ENCODE measurements at regions not wholly inside any gene's neighbourhood (a gene's known extent, or its start where the extent isn't known, plus 50 kb on each side); places are given as distances from the start of the nearest gene placed in this dataset.

GRCh38 chr14:28264306-28264705, 502.3 kb upstream of the FOXG1 start:
- BruUV-seq (replicated peaks), result no TSS peak
- intact Hi-C loops (cut with micrococcal nuclease; ENCODE audit: unreplicated experiment), result no loop called here

DNA sequence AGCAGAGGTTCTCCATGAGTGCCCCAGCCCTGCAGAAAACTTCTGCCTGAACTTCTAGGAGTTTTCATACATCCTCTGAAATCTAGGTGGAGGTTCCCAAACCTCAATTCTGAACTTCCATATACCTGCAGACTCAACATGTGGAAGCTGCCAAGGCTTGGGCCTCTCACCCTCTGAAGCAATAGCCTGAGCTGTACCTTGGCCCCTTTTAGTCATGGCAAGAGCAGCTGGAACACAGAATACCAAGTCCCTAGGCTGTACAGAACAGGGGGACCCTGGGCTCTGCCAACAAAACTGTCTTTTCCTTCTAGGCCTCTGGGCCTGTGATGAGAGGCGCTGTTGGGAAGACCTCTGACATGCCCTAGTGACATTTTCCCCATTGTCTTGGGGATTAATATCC, 494.3 kb upstream of the FOXG1 start:
- intact Hi-C loops (cut with micrococcal nuclease; ENCODE audit: unreplicated experiment) (no loop called here), in situ Hi-C loops (cut with HindIII; ENCODE audit: low pct_unique_long_range_greater_than_20kb, low sequenced_read_pairs) (no loop called here)
- DNase-seq (ENCODE audit: low read depth, low spot score) (no peak), ATAC-seq (no peak)
- H3K4me1 ChIP-seq (ENCODE audit: control insufficient read depth, insufficient read depth, low read length), result no peaks in the 10 kb centered on the region
- ChIA-PET CTCF (no interaction called here), POLR2A (no interaction called here)
- H3K27ac ChIP-seq (ENCODE audit: low read length), result no peak overlapping the region
- TF ChIP-seq CTCF (IDR thresholded peaks at IDR 0.05) (no peak), REST (IDR thresholded peaks at IDR 0.05; ENCODE audit: insufficient read depth in 1 of 2, low read depth in 2 of 2, low read length in 1 of 2) (no peak), POLR2AphosphoS5 (IDR thresholded peaks at IDR 0.05; ENCODE audit: low read depth, low read length) (no peak), TCF7L2 (IDR thresholded peaks at IDR 0.05; ENCODE audit: low read depth, low read length) (no peak), SIN3A (IDR thresholded peaks at IDR 0.05; ENCODE audit: borderline replicate concordance, insufficient read depth, low read depth, low read length) (no peak)
- no peaks in the 10 kb centered on the region for H3K27me3 ChIP-seq (ENCODE audit: control insufficient read depth, insufficient read depth, low read length)
- BruUV-seq (replicated peaks), result no TSS peak
- H3K4me3 ChIP-seq (ENCODE audit: low read depth in 2 of 2, low read length in 2 of 2), result no peak overlapping the region
- H3K36me3 ChIP-seq (ENCODE audit: control insufficient read depth, insufficient read depth, low read length), result no peaks in the 10 kb centered on the region
- H3K9me3 ChIP-seq (ENCODE audit: control insufficient read depth, insufficient read depth, low read depth, low read length), result no peaks in the 10 kb centered on the region

More at GRCh38 chr14:28264306-28264705, 502.3 kb upstream of the FOXG1 start:
- Histone ChIP-seq H3K36me3 (ENCODE audit: control insufficient read depth, insufficient read depth, low read length) (no peaks in the 10 kb centered on the region), H3K27me3 (ENCODE audit: control insufficient read depth, insufficient read depth, low read length) (no peaks in the 10 kb centered on the region), H3K4me3 (ENCODE audit: low read depth in 2 of 2, low read length in 2 of 2) (no peak overlapping the region), H3K9me3 (ENCODE audit: control insufficient read depth, insufficient read depth, low read depth, low read length) (no peaks in the 10 kb centered on the region), H3K4me1 (ENCODE audit: control insufficient read depth, insufficient read depth, low read length) (no peaks in the 10 kb centered on the region), H3K27ac (ENCODE audit: low read length) (no peak overlapping the region)
- ATAC-seq (no peak), DNase-seq (ENCODE audit: low read depth, low spot score) (no peak)
- POLR2A ChIA-PET, result no interaction called here
- in situ Hi-C loops (cut with HindIII; ENCODE audit: low pct_unique_long_range_greater_than_20kb, low sequenced_read_pairs), result no loop called here
- CTCF ChIA-PET, result no interaction called here
- no peak for TF ChIP-seq POLR2AphosphoS5 (IDR thresholded peaks at IDR 0.05; ENCODE audit: low read depth, low read length)
- no peak for TF ChIP-seq SIN3A (IDR thresholded peaks at IDR 0.05; ENCODE audit: borderline replicate concordance, insufficient read depth, low read depth, low read length)
- no peak for TF ChIP-seq CTCF (IDR thresholded peaks at IDR 0.05)
- TF ChIP-seq REST (IDR thresholded peaks at IDR 0.05; ENCODE audit: insufficient read depth in 1 of 2, low read depth in 2 of 2, low read length in 1 of 2), result no peak
- TF ChIP-seq TCF7L2 (IDR thresholded peaks at IDR 0.05; ENCODE audit: low read depth, low read length), result no peak
